C4-2B (cell line): ENCODE measurements at regions not wholly inside any gene's neighbourhood (a gene's known extent, or its start where the extent isn't known, plus 50 kb on each side); places are given as distances from the start of the nearest gene placed in this dataset.

ENCODE experiments used
- H3K27ac ChIP-seq: fragments of 450-650 bp; 2 replicates; pipeline ENCODE4 v1.5.1; 2017
- CTCF ChIP-seq: fragments of 450-650 bp; conservative IDR thresholded peaks from 2 replicates; pipeline ENCODE4 v1.5.1; 2017; ENCODE audit warnings: mild to moderate bottlenecking
- ZFX ChIP-seq: fragments of 450-650 bp; IDR thresholded peaks from 2 replicates; pipeline ENCODE4 v1.6.1; 2017

- TF ChIP-seq ZFX (no peak), CTCF (no peak)
- no peak overlapping the region for H3K27ac ChIP-seq
Measured at GRCh38 chrX:107559506-107559905, 68.8 kb upstream of the PRPS1 start.

GRCh38 chrX:107560041-107560440 is 68.3 kb upstream of the PRPS1 start:
- no peak for TF ChIP-seq ZFX
- no peak for TF ChIP-seq CTCF

GRCh38 chrX:107560980-107561379 is 67.3 kb upstream of the PRPS1 start:
- H3K27ac ChIP-seq = no peak overlapping the region
- TF ChIP-seq ZFX = no peak
- TF ChIP-seq CTCF = no peak

More at GRCh38 chrX:107560041-107560440, 68.3 kb upstream of the PRPS1 start:
- H3K27ac ChIP-seq = no peak overlapping the region

GRCh38 chrX:107561468-107562215 is 66.7 kb upstream of the PRPS1 start:
- no peak overlapping the region for H3K27ac ChIP-seq
- TF ChIP-seq CTCF (no peak), ZFX (no peak)

- no peak overlapping the region for H3K27ac ChIP-seq
- TF ChIP-seq CTCF = no peak
- TF ChIP-seq ZFX = no peak
Measured at GRCh38 chrX:107562482-107562881, 65.8 kb upstream of the PRPS1 start.

- TF ChIP-seq ZFX (no peak), CTCF (no peak)
- no peak overlapping the region for H3K27ac ChIP-seq
Measured at GRCh38 chrX:107563824-107564223, 64.5 kb upstream of the PRPS1 start.

- TF ChIP-seq ZFX = no peak
- no peak for TF ChIP-seq CTCF
- no peak overlapping the region for H3K27ac ChIP-seq
Measured at GRCh38 chrX:107565015-107565414, 63.3 kb upstream of the PRPS1 start.
